ENCODE measurements at regions not wholly inside any gene's neighbourhood (a gene's known extent, or its start where the extent isn't known, plus 50 kb on each side); places are given as distances from the start of the nearest gene placed in this dataset.
A peak's percentile ranks its signal among the peaks of the same experiment; 100 is the strongest.
"Not testable (repeated sequence)": the region's sequence is repeated elsewhere in the genome, so short reads cannot be mapped to it uniquely, and the experiment has no call there.

DNA sequence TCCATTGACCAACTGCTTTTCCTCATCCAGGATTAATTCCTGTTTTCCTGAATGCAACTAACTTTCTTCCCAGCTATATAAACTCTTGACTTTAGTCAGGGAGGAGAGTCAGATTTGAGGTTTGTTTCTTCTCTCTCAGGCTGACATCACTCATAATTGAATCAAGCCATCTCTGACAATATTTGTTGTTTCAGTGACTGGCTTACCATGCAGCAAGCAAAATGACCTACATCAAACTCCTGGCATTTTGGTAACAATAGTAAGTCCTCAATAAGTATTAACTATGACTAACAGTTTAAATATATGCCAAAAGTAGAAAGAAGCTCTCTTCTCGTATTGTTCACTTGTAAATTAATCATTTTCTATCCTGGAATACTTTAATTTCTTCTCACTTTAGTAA lies 625.7 kb upstream of the KCND2 start:
- DNase-seq (ENCODE audit: insufficient read length, low spot score) = no peak
- FAIRE-seq = no peak

DNA sequence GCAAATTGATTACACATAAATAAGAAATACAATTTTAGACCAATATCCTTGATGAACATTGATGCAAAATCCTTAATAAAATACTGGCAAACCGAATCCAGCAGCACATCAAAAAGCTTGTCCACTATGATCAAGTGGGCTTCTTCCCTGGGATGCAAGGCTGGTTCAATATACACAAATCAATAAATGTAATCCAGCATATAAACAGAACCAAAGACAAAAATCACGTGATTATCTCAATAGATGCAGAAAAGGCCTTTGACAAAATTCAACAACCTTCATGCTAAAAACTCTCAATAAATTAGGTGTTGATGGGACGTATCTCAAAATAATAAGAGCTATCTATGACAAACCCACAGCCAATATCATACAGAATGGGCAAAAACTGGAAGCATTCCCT lies 624.2 kb upstream of the KCND2 start:
- not testable (repeated sequence) for DNase-seq (ENCODE audit: insufficient read length, low spot score); FAIRE-seq

DNA sequence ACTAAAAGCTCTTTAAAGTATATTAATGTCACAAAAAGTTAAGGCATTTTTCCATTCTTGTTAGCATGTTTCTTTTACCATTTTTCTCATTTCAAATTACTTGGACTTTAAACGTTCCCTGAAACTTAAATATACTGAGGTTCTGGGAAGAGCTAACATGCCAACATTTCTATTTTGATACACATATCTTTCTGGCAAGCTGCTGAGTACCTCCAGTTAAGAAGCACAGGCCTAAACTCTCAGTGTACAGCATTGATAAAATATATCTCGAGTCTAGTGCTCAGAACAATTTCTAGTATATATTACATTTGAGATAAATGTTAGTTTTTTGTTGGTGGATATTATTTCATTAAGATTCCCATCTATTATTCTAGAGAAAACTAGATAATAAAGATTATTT lies 612.9 kb upstream of the KCND2 start:
- DNase-seq (ENCODE audit: insufficient read length, low spot score) (no peak), FAIRE-seq (no peak)

DNA sequence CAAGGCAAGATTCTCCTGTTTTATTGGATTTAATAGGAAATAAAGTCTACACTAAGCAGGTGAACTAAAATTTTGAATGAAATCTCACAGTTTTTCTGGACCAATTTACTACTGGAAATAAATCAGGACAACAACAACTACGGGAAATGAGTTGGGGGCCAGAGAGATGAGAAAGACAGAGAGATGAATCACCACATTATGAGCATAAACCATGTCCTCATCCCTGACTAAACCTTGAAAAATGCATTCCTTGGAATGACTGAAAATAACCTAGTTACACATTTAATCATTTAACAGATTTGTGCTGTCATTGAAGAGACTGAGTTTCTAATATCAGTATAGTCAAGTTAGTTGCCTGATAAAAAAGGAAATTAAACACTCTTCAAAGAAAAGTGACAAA lies 608.4 kb upstream of the KCND2 start:
- peak; percentile 32 for DNase-seq (ENCODE audit: insufficient read length, low spot score)
- FAIRE-seq = no peak

DNA sequence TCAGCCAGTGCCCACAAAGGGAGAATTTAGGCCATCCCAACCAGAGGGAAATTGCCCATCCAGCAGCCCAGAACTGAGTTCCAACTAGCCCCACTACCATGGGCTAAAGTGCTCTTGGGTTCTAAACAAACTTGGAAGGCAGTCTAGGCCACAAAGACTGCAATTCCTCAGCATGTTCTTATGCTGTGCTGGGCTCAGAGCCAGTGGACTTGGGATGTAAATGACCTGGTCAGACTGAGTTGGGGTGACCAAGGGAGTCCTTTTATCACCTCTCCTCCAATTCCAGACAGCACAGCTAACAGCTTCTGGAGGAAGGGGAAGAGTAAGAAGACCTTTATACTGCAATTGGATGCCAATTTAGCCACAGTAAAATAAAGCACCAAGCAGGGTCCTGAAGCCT lies 607.2 kb upstream of the KCND2 start:
- DNase-seq (ENCODE audit: insufficient read length, low spot score) = no peak
- FAIRE-seq = no peak

DNA sequence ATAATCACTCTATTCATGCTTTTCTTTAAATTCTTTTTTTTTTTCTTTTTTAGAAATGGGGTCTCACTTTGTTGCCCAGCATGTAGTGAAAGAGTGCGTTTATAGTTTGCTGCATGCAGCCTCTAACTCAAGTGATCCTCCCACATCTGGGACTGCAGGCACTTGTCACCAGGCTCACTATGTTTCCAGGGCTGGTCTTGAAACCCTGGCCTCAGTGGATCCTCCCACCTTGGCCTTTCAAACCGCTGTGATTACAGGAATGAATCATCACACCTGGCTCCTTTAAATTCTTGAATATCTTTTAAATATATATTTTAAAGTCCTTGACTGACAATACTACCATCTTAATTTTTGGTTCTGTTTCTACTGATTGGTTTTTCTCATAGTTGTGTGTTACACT lies 591.6 kb upstream of the KCND2 start:
- FAIRE-seq (no peak), DNase-seq (ENCODE audit: insufficient read length, low spot score) (no peak)

DNA sequence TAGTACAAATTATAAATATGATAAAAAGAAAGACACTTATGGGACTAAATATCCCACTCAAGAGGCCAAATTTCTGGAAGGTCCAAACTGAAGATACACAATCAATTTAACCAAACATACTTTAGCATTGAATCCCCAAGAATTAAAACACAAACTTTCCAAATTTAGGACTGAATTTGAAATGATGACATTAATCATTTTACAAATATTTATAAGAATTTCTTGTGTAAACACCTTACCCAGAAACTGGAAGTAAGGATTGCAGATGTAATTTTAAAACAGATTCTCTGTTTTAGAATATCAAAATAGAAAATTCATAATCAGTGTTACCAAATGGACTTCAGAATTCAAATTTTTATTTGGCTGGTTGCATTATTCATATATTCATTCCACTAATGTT lies 588.2 kb upstream of the KCND2 start:
- DNase-seq (ENCODE audit: insufficient read length, low spot score) = no peak
- no peak for FAIRE-seq

DNA sequence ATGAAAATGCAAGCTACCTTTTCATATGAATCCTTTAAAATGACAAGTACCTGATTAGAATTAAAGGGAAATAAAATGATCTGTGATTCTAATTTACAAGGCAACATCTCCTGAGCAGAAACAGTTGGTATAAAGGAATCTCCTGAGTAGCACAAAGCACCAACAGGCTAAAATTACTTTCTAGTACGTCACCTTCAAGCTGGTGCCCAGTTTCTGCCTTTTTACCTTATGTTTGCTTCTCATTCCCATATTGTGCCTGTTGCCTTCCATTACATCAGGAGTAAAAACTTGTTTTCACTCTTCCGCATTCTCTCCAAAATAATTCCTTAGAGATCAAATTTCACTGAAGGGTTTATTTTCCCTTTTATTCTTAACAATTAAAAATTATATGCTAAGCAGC lies 587.1 kb upstream of the KCND2 start:
- DNase-seq (ENCODE audit: insufficient read length, low spot score) (no peak), FAIRE-seq (no peak)

DNA sequence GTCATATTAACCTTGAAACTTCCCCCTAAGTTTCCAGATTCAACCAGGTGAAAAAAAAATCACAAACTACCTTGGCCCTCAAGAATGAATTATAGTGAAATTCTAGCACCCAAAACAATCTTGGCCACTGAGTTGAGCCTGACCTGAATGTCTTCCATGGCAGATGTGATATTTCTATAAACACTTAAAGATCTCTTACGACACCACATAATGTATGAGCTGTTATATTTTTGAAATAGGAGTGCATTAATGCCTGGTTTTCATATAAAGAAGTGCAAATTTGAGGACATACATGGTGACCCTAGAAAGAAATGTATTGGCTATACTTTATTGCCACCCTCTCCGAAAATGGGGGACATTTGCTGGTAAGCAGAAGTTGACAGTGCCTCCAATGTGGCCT lies 584.1 kb upstream of the KCND2 start:
- FAIRE-seq = no peak
- DNase-seq (ENCODE audit: insufficient read length, low spot score) = no peak

DNA sequence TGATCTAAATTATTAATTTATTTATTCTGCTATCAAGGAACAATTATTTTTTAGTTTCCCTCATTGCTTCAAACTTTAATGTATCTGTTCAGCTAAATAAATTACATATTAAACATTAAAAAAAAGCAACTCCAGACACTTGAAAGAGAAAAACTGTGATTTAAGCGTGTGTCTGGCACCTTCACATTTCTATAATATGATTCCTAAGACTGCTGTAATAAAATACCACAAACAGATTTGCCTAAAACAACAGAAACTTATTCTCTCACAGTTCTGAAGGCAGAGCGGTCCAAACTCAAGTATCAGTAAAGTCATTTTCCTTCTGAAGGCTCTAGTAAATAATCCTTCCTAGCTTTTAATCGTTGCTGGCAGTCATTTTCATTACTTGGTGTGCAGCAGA lies 580.4 kb upstream of the KCND2 start:
- DNase-seq (ENCODE audit: insufficient read length, low spot score) (no peak), FAIRE-seq (no peak)

DNA sequence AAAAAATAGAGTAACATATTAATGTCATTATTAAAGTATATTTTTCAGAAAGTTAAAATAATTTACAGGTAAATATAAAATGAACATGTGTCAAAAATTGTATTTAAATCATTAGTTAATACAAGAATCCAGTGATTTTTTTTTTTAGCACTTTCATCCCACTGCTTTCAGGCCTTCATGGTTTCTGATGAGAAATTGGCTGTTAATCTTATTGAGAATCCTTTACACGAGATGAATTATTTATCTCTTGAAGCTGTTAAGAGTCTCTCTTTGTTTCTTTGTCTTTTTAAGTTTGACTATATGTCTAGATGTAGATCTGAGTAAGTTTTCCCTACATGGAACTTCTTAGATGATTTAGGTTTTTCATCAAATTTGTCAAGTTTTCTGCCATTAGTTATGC lies 578.5 kb upstream of the KCND2 start:
- no peak for FAIRE-seq
- DNase-seq (ENCODE audit: insufficient read length, low spot score) = no peak

DNA sequence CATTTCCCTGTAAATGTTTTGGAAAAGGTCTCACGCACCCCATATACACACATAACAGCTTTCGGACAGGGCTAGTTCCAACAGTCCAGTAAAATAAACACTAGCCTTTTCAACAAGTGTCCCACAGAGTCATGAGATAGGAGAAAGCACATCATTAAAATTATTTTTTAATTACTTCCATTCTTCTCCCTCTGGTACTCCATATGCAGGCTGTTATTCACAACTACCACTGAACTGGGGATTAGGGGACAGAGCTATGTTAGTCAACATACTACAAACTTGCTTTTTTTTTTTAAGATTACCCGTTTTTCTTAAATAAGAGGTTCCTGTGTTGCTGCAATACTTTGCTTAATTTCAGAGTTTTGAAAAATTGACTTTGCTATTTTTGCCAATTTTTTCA lies 576.6 kb upstream of the KCND2 start:
- DNase-seq (ENCODE audit: insufficient read length, low spot score) = no peak
- FAIRE-seq = no peak

DNA sequence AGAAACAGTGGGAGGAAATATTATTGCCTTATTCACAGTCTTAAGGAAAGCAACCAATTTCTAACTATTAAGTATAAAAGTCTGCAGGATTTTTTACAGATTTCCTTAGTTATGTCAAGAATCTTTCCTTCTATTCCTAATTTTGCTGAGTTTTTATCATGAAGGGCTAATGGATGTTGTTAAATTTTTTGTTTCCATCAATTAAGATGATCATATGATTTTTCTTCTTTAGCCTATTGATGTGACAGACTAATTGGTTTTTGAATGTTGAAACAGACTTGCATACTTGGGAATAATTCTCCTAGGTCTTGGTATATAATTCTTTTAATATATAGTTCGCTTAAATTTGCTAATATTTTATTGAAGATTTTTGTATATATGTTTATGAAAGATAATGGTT lies 569.1 kb upstream of the KCND2 start:
- DNase-seq (ENCODE audit: insufficient read length, low spot score) = no peak
- no peak for FAIRE-seq

DNA sequence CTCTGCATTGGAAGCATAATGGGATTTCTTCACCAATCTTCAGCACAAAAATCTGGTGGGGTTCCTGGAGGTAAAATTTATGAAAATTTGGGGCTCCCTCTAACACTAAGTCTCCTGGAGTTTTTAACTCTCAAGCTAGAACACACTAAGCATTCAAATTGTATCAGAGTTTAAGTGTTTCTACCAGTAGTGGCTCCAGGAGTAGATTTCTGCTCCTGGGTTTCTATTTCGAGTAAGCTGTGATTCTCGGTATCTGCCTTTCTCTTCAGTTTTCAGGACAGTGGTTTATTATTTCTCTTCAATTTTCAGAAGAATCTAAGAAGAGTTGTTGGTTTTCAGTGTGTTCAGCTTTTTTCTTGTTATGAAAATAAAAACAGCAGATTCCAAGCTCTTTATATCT lies 566.4 kb upstream of the KCND2 start:
- FAIRE-seq = no peak
- no peak for DNase-seq (ENCODE audit: insufficient read length, low spot score)

DNA sequence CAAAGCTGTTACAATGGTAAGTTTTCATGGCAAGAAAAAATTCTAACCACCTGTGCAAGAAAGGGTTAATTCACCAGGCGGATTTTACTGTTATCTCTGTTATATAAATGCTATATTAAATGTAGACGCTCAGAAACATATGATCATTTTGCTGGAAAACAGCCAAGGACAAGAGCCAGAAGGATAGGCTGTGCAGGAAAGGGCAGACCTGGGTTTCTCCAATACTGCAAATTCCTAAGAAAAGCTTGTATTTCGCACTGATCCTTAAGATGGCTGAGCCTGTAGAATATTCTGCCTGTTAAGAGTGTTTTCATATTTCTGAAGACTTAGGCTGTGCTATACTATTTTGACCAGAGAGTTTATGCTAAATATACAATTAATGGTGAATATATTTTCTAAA lies 564.1 kb upstream of the KCND2 start:
- FAIRE-seq = no peak
- no peak for DNase-seq (ENCODE audit: insufficient read length, low spot score)

DNA sequence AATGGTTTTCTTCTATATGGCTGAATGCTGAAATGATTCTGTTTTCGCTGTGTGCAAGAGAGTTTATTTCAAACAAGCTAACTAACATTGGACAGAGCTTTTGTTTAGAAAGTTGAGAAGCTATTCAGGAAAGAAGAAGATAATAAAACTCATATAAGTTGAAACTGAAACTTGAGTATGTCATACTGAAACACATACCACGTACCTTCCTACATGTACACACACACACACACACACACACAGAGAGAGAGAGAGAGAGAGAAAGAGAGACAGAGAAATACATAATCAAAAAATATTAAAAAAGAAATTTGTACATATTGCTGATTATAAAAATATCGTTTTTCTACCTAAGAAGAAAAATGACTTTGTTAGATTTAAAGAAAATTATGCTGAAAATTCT lies 561.9 kb upstream of the KCND2 start:
- no peak for DNase-seq (ENCODE audit: insufficient read length, low spot score)

DNA sequence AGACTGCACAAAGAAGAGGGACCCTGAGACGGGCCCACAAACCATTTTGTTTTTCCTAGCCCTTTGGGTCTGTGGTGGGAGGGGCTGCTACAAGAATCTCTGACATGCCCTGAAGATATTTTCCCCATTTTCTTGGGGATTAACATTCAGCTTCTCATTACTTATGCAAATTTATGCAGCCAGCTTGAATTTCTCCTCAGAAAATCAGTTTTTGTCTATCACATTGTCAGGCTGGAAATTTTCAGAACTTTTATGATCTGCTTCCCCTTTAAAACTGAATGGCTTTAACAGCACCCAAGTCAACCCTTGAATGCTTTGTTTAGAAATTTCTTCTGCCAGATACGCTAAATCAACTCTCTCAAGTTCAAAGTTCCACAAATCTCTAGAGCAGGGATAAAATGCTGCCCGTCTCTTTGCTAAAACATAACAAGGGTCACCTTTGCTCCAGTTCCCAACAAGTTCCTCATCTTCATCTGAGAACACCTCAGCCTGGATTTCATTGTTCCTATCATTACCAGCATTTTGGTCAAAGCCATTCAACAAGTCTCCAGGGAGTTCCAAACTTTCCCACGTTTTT lies 560.0 kb upstream of the KCND2 start:
- FAIRE-seq (no peak), DNase-seq (ENCODE audit: insufficient read length, low spot score) (no peak)

More for the DNA sequence above, 561.9 kb upstream of the KCND2 start:
- FAIRE-seq = no peak

DNA sequence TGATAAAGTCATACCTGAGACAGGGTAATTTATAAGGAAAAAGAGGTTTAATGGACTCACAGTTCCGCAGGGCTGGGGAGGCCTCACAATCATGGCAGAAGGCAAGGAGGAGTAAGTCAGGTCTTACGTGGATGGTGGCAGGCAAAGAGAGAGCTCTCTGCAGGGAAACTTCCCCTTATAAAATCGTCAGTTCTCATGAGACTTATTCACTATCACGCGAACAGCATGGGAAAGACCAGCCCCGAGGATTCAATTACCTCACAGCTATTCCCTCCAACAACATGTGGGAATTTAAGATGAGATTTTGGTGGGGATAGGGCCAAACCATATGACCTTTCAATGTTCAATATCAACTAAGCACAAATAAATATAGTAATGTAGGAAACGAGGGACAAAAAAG lies 559.4 kb upstream of the KCND2 start:
- DNase-seq (ENCODE audit: insufficient read length, low spot score) (no peak), FAIRE-seq (no peak)

DNA sequence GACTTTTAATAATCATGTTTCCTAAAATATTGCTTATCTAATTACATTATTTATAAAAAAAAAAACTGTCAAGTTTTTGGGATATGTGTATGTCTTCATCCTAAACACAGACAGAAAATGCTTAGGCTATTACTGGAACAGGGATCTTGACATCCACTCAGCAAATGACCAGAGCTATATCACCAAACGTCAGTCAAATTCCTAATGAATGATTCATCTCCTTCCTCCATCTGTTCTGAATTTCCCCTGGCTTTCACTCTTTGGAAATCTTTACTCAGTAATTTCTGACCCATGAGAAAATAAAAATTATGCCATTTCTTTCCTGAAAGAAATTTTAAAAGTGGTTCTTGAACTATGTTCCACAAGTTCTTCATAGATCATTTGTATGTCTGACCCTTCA lies 552.4 kb upstream of the KCND2 start:
- FAIRE-seq = no peak
- peak; percentile 51 for DNase-seq (ENCODE audit: insufficient read length, low spot score)

DNA sequence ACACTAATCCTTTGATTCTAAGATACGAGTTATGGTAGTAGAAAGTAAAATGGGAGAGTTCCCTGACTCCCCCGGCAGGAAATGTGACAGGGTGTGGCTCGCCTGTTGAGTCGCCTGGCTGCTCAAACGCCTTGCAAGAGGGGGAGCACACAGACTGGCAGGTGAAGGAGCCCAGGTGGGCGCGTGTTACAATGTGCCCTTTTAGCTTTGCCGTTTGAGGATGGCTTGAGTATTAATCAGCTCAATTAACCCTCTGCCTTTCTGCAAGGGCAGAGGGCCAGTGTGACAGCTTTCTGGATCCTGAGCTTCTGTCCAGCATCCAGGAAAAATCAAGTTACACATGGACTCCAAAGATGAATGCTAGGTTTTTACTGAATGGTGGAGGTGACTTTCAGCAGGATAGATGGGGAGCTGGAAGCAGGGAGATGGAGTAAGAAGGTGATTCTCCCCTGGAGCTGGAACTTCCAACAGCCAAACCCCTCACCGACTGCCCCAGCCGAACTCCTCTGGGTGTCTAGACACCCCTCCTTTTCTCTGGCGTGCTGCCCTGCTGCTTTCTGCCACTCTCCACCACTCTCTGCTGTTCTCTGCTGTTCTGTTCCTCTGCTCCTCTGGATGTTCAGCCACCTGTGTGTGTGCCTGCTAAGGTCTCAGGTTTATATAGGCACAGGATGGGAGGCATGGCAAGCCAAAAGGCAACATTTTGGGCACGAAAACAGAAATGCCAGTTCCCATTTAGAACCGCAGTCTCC lies 548.8 kb upstream of the KCND2 start:
- no peak for FAIRE-seq
- DNase-seq (ENCODE audit: insufficient read length, low spot score) = no peak

DNA sequence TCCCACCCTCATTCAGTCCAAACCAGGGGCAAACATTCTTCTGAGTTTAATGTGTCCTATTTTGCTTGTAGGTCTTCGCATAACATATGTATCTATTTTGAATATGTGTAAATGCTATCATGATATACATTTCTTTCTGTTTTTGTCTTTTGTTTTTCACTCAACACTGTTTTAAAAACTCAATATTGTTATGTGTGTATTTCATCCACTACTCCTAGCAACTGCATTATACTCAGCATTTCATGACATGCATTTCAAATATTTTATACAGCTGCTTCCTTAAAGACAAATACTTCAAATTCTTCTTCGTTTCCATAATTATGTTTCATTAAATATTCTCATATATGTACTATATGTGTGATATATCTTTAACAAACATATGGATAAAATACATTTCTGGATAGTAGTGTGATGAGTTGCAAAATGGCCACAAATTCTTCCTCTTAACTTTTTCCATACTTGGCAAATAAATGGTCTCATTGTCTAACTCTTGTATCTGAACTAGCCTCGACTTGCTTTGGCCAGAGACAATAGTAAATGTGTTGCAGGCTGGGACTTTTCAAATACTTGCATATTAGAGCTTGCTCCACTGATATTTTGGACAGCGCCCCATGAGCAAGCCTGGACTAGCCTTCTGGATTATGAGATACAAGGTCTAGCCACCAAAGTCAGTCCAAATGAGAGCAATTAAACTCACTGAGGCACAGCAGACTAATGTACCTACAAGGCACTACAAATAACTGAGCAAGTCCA lies 539.7 kb upstream of the KCND2 start:
- FAIRE-seq = no peak
- DNase-seq (ENCODE audit: insufficient read length, low spot score) = no peak

DNA sequence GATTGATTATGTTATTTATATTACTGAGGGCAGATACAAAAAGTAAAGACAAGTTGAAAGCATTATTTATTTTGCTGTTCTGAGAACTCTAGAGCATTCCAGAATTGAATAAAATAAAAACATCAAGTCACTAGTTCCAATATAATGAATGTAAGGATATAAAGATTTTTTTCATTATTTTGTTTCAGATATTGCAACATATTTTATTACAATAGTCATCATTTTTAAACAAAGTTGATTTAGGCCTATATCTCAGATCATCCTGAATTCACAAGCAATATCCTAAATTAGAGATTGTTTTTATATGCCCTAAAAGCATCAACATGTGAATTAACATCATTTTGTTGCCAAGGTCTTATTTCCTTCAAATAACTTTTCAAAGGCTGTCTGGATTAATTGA lies 535.6 kb upstream of the KCND2 start:
- no peak for FAIRE-seq
- DNase-seq (ENCODE audit: insufficient read length, low spot score) = no peak

Measured in HTR-8/SVneo (cell line).